BJ (cell line): ENCODE measurements at regions not wholly inside any gene's neighbourhood (a gene's known extent, or its start where the extent isn't known, plus 50 kb on each side); places are given as distances from the start of the nearest gene placed in this dataset.
A peak's percentile ranks its signal among the peaks of the same experiment; 100 is the strongest.

Experiments
- CTCF ChIA-PET: fragments of 350-600 bp; formaldehyde crosslinking; extraction: SDS; loops from one replicate; lab custom pipeline; 2021; ENCODE audit warnings: antibody characterized with exemption, inconsistent platforms; lab: Yijun Ruan, JAX
- POLR2A ChIA-PET: fragments of 300-600 bp; sonication (Branson Sonifier 250); formaldehyde crosslinking; extraction: SDS; loops from one replicate; lab custom pipeline; 2021; ENCODE audit warnings: antibody characterized with exemption; lab: Charles Lee
- DNase-seq: peaks from one replicate; pipeline ENCODE4 v3.0.0-alpha.2; 2011; ENCODE audit warnings: low read depth
- H3K27me3 ChIP-seq: 2 replicates; pipeline ENCODE4 v1.6.0; 2011; ENCODE audit warnings: low read length; ENCODE audit not compliant: control insufficient read depth, insufficient read depth
- H3K36me3 ChIP-seq: 2 replicates; pipeline ENCODE4 v1.5.1; 2011; ENCODE audit warnings: low read length; ENCODE audit not compliant: control insufficient read depth, insufficient read depth
- H3K4me3 ChIP-seq: 2 replicates; pipeline ENCODE4 v1.5.1; 2011; ENCODE audit warnings: low read depth, mild to moderate bottlenecking, control low read depth, low read length
- CTCF ChIP-seq: IDR thresholded peaks from 2 replicates; pipeline ENCODE4 v1.5.1; 2011; ENCODE audit warnings: low read depth, mild to moderate bottlenecking, control low read depth, inconsistent platforms, low read length, moderate library complexity; ENCODE audit not compliant: insufficient read depth

- H3K36me3 ChIP-seq, result no peaks in the 10 kb centered on the region
- H3K27me3 ChIP-seq, result no peaks in the 10 kb centered on the region
- CTCF ChIA-PET, result no interaction called here
- no peak for DNase-seq
- TF ChIP-seq CTCF, result no peak
- POLR2A ChIA-PET, result no interaction called here
- no peak overlapping the region for H3K4me3 ChIP-seq
These were observed 795.5 kb upstream of the GJE1 start for GRCh38 chr6:141337191-141337590.

GRCh38 chr6:141335477-141336273 is 797.0 kb upstream of the GJE1 start:
- CTCF ChIA-PET, result interaction anchor here (0.6 to 0.7 kb wide), 2 partner anchors 36 to 735 kb away, joined by 3 read pairs; no protein-coding TSS in a partner anchor
- DNase-seq, result no peak
- POLR2A ChIA-PET, result no interaction called here
- Histone ChIP-seq H3K27me3 (no peaks in the 10 kb centered on the region), H3K36me3 (no peaks in the 10 kb centered on the region), H3K4me3 (no peak overlapping the region)
- no peak for TF ChIP-seq CTCF

- ChIA-PET POLR2A (no interaction called here), CTCF (no interaction called here)
- no peak for DNase-seq
- Histone ChIP-seq H3K4me3 (no peak overlapping the region), H3K36me3 (no peaks in the 10 kb centered on the region), H3K27me3 (no peaks in the 10 kb centered on the region)
- no peak for TF ChIP-seq CTCF
These were observed 805.8 kb upstream of the GJE1 start for GRCh38 chr6:141326925-141327324.

GRCh38 chr6:141326426-141326825 is 806.3 kb upstream of the GJE1 start:
- peak; percentile 95 for DNase-seq
- TF ChIP-seq CTCF, result no peak
- CTCF ChIA-PET, result no interaction called here
- H3K27me3 ChIP-seq, result no peaks in the 10 kb centered on the region
- POLR2A ChIA-PET, result no interaction called here
- H3K36me3 ChIP-seq, result no peaks in the 10 kb centered on the region
- H3K4me3 ChIP-seq, result no peak overlapping the region

- no peak for DNase-seq
- Histone ChIP-seq H3K27me3 (no peaks in the 10 kb centered on the region), H3K4me3 (no peak overlapping the region), H3K36me3 (no peaks in the 10 kb centered on the region)
- ChIA-PET CTCF (no interaction called here), POLR2A (no interaction called here)
- TF ChIP-seq CTCF, result no peak
These were observed 811.0 kb upstream of the GJE1 start for GRCh38 chr6:141321493-141322347.
